CD14-positive monocyte (primary cell): ENCODE measurements at regions not wholly inside any gene's neighbourhood (a gene's known extent, or its start where the extent isn't known, plus 50 kb on each side); places are given as distances from the start of the nearest gene placed in this dataset.

ENCODE experiments used
- DNase-seq, 3 donors: peaks; one replicate each; pipeline ENCODE4 v3.0.0-alpha.2; 2011 to 2022
- H2AFZ ChIP-seq: 2 replicates; pipeline ENCODE4 v1.6.0; 2012; ENCODE audit warnings: mild to moderate bottlenecking, low read depth, low read length, inconsistent platforms; ENCODE audit not compliant: insufficient read depth, poor library complexity, severe bottlenecking
- H3K27ac ChIP-seq, 2 donors: 1 replicate in 1 of 2; 2 replicates in 1 of 2; pipeline ENCODE4 v1.5.1; 2012 to 2013; ENCODE audit warnings: low read length in 2 of 2, control low read depth in 1 of 2, inconsistent platforms in 1 of 2, low read depth in 1 of 2, mild to moderate bottlenecking in 1 of 2
- H3K27me3 ChIP-seq, 2 donors: one replicate each; pipeline versions ENCODE4 v1.6.0 to v1.6.1; 2011 to 2013; ENCODE audit warnings: low read length in 2 of 2; ENCODE audit not compliant: control insufficient read depth in 2 of 2, insufficient read depth in 2 of 2
- H3K36me3 ChIP-seq, 2 donors: replicated peaks in 1 of 2; 1 replicate in 1 of 2; 2 replicates in 1 of 2; pipeline versions ENCODE4 v1.5.1 to v1.6.1; 2012 to 2013; ENCODE audit warnings: low read length in 2 of 2, control low read depth in 1 of 2, inconsistent platforms in 1 of 2, mild to moderate bottlenecking in 1 of 2; ENCODE audit not compliant: insufficient read depth in 2 of 2, control insufficient read depth in 1 of 2
- H3K4me1 ChIP-seq, 2 donors: 1 replicate in 1 of 2; 2 replicates in 1 of 2; pipeline versions ENCODE4 v1.5.1 to v1.6.1; 2012 to 2013; ENCODE audit warnings: low read length in 2 of 2, control low read depth in 1 of 2, inconsistent platforms in 1 of 2, mild to moderate bottlenecking in 1 of 2, moderate library complexity in 1 of 2; ENCODE audit not compliant: insufficient read depth in 2 of 2, control insufficient read depth in 1 of 2
- H3K4me2 ChIP-seq: replicated peaks from 2 replicates; pipeline ENCODE3; 2012; ENCODE audit warnings: low read length, moderate library complexity, mild to moderate bottlenecking; ENCODE audit not compliant: poor library complexity, severe bottlenecking; ENCODE audit errors: extremely low read depth
- H3K4me3 ChIP-seq, 3 experiments: fragments of 200-600 bp in 1 of 3; sonication (generic) in 1 of 3; replicated peaks in 1 of 3; 1 replicate in 2 of 3; 2 replicates in 1 of 3; pipeline ENCODE4 v1.5.1; 2011 to 2013; ENCODE audit warnings: low read length in 3 of 3, mild to moderate bottlenecking in 3 of 3, control low read depth in 2 of 3, low read depth in 2 of 3, inconsistent platforms in 1 of 3, moderate library complexity in 1 of 3
- H3K79me2 ChIP-seq: 2 replicates; pipeline ENCODE4 v1.6.0; 2012; ENCODE audit warnings: mild to moderate bottlenecking, control low read depth, inconsistent platforms, low read length, moderate library complexity; ENCODE audit not compliant: insufficient read depth
- H3K9ac ChIP-seq: 2 replicates; pipeline ENCODE4 v1.6.0; 2017; ENCODE audit warnings: low read length, mild to moderate bottlenecking; ENCODE audit not compliant: insufficient read depth, poor library complexity, severe bottlenecking
- H3K9me3 ChIP-seq, 2 donors: replicated peaks in 1 of 2; 1 replicate in 1 of 2; 2 replicates in 1 of 2; pipeline versions ENCODE4 v1.5.1 to v1.6.1; 2012 to 2013; ENCODE audit warnings: low read length in 2 of 2, control low read depth in 1 of 2; ENCODE audit not compliant: control insufficient read depth in 1 of 2, insufficient read depth in 1 of 2
- H4K20me1 ChIP-seq: 2 replicates; pipeline ENCODE4 v1.6.0; 2012; ENCODE audit warnings: mild to moderate bottlenecking, low read length, control low read depth, moderate library complexity; ENCODE audit not compliant: insufficient read depth
- H3K27ac Mint-ChIP-seq, 7 donors: one replicate each; pipeline ENCODE4 v1.8.0; 2020; ENCODE audit warnings: mild to moderate bottlenecking in 7 of 7, mixed read lengths in 7 of 7, moderate library complexity in 6 of 7, inconsistent platforms in 2 of 7
- H3K27me3 Mint-ChIP-seq, 3 donors: one replicate each; pipeline ENCODE4 v1.8.0; 2021 to 2022; ENCODE audit warnings: low read depth in 3 of 3, mild to moderate bottlenecking in 3 of 3, mixed read lengths in 3 of 3, moderate library complexity in 3 of 3, inconsistent platforms in 1 of 3
- H3K36me3 Mint-ChIP-seq, 2 donors: one replicate each; pipeline ENCODE4 v1.8.0; 2020; ENCODE audit warnings: mixed read lengths in 2 of 2, inconsistent platforms in 1 of 2, mild to moderate bottlenecking in 1 of 2
- H3K4me1 Mint-ChIP-seq: one replicate; pipeline ENCODE4 v1.8.0; 2020; ENCODE audit warnings: mild to moderate bottlenecking, mixed read lengths
- H3K4me3 Mint-ChIP-seq, 2 donors: one replicate each; pipeline ENCODE4 v1.8.0; 2020; ENCODE audit warnings: mild to moderate bottlenecking in 2 of 2, mixed read lengths in 2 of 2, moderate library complexity in 1 of 2
- H3K9me3 Mint-ChIP-seq, 7 donors: one replicate each; pipeline ENCODE4 v1.8.0; 2020 to 2022; ENCODE audit warnings: mixed read lengths in 7 of 7, mild to moderate bottlenecking in 6 of 7, moderate library complexity in 6 of 7, inconsistent platforms in 2 of 7
- WGBS: methylation state at CpG from one replicate; pipeline ENCODE4 v1.1.5; 2013; ENCODE audit warnings: missing lambda C conversion rate; ENCODE audit not compliant: insufficient coverage; 5-methylcytosine and 5-hydroxymethylcytosine counted together
- intact Hi-C, 2 donors: fragments of 100-400 bp; cut with micrococcal nuclease; formaldehyde crosslinking; loops; one replicate each; pipeline versions ENCODE4 v1.15.0 to v1.15.1; 2023
- TF ChIP-seq, protein P1 (sequence below): fragments of 200-600 bp; IDR thresholded peaks from one replicate; pipeline ENCODE4 v1.8.0; 2022; ENCODE audit warnings: antibody characterized with exemption, mild to moderate bottlenecking

DNA sequence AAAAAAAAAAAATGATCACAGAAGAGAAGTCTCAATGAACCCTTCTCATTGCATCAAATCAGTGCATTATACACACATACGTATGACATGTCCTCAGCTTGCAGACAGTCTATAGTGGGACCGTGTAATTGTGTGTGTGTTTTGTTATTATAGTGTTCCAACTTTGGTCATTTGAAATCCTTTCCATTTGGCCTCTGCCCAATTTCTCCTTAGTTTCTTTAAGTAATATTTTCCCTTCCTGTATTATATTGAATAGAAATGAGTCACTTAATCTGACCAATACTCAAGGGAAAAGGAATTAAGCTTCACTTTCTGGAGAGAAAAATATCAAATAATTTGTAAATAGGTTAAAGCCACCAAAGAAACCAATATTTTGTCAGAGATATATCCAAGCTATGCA is 415.5 kb upstream of the SORCS1 start:
- no peak overlapping the region for H3K4me3 Mint-ChIP-seq
- Histone ChIP-seq H3K4me2 (no peak overlapping the region), H2AFZ (no peak overlapping the region), H3K4me1 (no peaks in the 10 kb centered on the region), H3K4me3 (no peak overlapping the region), H3K9me3 (peaks cover 0 to 3% of the 10 kb centered on the region in 2 donors), H4K20me1 (no peaks in the 10 kb centered on the region), H3K79me2 (no peaks in the 10 kb centered on the region), H3K9ac (no peak overlapping the region), H3K27ac (no peak overlapping the region), H3K36me3 (no peaks in the 10 kb centered on the region), H3K27me3 (no peaks in the 10 kb centered on the region)
- no peaks in the 10 kb centered on the region for H3K4me1 Mint-ChIP-seq
- intact Hi-C loops: no loop called here
- H3K27ac Mint-ChIP-seq: no peak overlapping the region
- no peak for DNase-seq
- peaks cover 0 to 3% (median 0%) of the 10 kb centered on the region in 3 donors for H3K27me3 Mint-ChIP-seq
- WGBS: no CpG with 5 or more reads among the region's 2 CpGs
- peaks cover 0 to 7% (median 2%) of the 10 kb centered on the region in 7 donors for H3K9me3 Mint-ChIP-seq
- TF ChIP-seq, protein P1, sequence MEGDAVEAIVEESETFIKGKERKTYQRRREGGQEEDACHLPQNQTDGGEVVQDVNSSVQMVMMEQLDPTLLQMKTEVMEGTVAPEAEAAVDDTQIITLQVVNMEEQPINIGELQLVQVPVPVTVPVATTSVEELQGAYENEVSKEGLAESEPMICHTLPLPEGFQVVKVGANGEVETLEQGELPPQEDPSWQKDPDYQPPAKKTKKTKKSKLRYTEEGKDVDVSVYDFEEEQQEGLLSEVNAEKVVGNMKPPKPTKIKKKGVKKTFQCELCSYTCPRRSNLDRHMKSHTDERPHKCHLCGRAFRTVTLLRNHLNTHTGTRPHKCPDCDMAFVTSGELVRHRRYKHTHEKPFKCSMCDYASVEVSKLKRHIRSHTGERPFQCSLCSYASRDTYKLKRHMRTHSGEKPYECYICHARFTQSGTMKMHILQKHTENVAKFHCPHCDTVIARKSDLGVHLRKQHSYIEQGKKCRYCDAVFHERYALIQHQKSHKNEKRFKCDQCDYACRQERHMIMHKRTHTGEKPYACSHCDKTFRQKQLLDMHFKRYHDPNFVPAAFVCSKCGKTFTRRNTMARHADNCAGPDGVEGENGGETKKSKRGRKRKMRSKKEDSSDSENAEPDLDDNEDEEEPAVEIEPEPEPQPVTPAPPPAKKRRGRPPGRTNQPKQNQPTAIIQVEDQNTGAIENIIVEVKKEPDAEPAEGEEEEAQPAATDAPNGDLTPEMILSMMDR: no peak
- no peaks in the 10 kb centered on the region for H3K36me3 Mint-ChIP-seq

DNA sequence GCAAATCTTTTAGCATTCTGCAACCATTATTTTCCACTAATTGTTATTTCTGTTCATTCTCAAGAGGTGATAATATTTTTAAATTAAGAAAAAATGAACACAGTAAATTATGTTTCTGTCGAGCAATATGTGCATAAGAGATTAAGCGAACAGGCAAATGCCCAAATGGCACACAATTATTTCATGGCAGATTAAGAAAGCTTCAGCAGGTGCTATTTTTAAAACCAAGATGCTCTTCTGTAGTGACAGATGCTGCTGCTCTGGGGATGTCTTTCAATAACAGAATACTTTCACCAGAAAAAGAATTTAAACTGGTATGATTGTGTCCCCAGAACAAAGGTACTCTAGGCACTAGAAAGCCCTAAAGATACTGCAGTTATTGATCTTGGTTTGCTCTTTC is 412.7 kb upstream of the SORCS1 start:
- WGBS: no CpG with 5 or more reads among the region's 2 CpGs

More for the DNA sequence above, 412.7 kb upstream of the SORCS1 start:
- no peak overlapping the region for H3K9ac ChIP-seq
- no peaks in the 10 kb centered on the region for H3K9me3 ChIP-seq
- H3K4me2 ChIP-seq: no peak overlapping the region
- Mint-ChIP-seq H3K4me1 (no peaks in the 10 kb centered on the region), H3K4me3 (no peak overlapping the region), H3K36me3 (no peaks in the 10 kb centered on the region), H3K9me3 (peaks cover 0 to 2% (median 0%) of the 10 kb centered on the region in 7 donors), H3K27me3 (peaks cover 0 to 2% (median 0%) of the 10 kb centered on the region in 3 donors), H3K27ac (no peak overlapping the region)
- H3K36me3 ChIP-seq: no peaks in the 10 kb centered on the region
- TF ChIP-seq, protein P1: no peak
- H3K4me1 ChIP-seq: no peaks in the 10 kb centered on the region
- H3K27me3 ChIP-seq: no peaks in the 10 kb centered on the region
- no peak overlapping the region for H3K4me3 ChIP-seq
- intact Hi-C loops: no loop called here
- no peak overlapping the region for H3K27ac ChIP-seq
- no peak for DNase-seq
- no peaks in the 10 kb centered on the region for H4K20me1 ChIP-seq
- no peak overlapping the region for H2AFZ ChIP-seq
- no peaks in the 10 kb centered on the region for H3K79me2 ChIP-seq
